Activated T-cell treated with anti-CD3 and anti-CD28 coated beads for 1 hour (primary cell): ENCODE measurements at regions not wholly inside any gene's neighbourhood (a gene's known extent, or its start where the extent isn't known, plus 50 kb on each side); places are given as distances from the start of the nearest gene placed in this dataset.

Experiments used
- DNase-seq: peaks from one replicate; pipeline ENCODE4 v3.0.0-alpha.2; 2020; ENCODE audit warnings: low read depth

- DNase-seq: no peak
These were observed 176.6 kb downstream of the BCL11B start for GRCh38 chr14:99095369-99095768.

GRCh38 chr14:99098199-99098598, 173.8 kb downstream of the BCL11B start:
- DNase-seq: no peak

GRCh38 chr14:99099051-99099787, 172.8 kb downstream of the BCL11B start:
- DNase-seq: no peak

- DNase-seq: no peak
These were observed 171.3 kb downstream of the BCL11B start for GRCh38 chr14:99100497-99101270.

GRCh38 chr14:99101855-99102461, 170.0 kb downstream of the BCL11B start:
- DNase-seq: no peak

GRCh38 chr14:99116741-99117295, 155.2 kb downstream of the BCL11B start:
- DNase-seq: no peak

GRCh38 chr14:99117671-99118045, 154.3 kb downstream of the BCL11B start:
- DNase-seq: no peak

- no peak for DNase-seq
These were observed 153.8 kb downstream of the BCL11B start for GRCh38 chr14:99118046-99118721.

GRCh38 chr14:99118946-99119345, 153.1 kb downstream of the BCL11B start:
- no peak for DNase-seq
